ENCODE measurements at regions not wholly inside any gene's neighbourhood (a gene's known extent, or its start where the extent isn't known, plus 50 kb on each side); places are given as distances from the start of the nearest gene placed in this dataset.

DNA sequence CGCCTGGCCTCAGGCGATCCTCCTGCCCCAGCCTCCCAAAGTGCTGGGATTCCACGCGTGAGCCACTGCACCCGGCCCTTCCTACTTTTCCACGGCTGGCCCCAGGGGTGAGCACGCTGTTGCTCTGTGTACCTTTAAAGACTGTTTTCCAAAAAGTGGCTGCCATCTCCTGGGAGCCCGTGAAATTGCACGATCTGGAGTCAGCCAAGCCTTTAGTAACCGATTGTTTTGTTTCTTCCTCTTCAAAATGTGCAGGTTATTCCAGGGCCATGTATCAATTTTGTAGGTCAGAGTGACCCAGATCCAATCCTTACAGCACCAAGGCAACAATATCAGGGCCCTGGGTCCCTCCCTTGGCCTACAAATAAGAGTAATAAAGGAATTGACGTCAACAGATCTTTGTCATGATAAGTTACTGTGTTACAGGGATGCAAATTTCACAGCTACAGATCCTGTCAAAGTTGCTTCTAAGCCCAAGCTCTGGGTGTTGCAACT is 135.6 kb upstream of the ZNF236 start:
- no peak for DNase-seq (ENCODE audit: low read depth in 1 of 2, low spot score in 1 of 2)

DNA sequence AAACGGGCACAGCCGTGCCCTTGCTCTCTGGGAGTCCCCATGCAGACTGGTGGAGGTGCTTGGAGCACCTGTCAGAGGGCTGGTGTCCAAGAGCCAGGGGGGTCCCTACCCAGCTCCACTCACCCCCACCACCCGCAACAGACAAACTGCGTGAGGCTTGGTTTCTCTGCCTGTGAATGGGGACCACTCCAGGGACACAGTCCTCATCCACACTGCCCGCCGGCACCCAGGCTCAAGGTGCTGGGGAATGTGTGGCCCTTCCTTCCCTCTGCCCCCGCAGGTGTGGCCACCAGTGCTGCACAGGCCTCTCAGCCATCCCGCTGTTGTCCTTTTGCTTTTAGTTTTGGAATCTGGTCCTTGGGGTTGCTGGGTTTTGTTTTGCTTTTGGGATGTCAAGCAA is 136.5 kb upstream of the ZNF236 start:
- no peak for DNase-seq (ENCODE audit: low read depth in 1 of 2, low spot score in 1 of 2)

DNA sequence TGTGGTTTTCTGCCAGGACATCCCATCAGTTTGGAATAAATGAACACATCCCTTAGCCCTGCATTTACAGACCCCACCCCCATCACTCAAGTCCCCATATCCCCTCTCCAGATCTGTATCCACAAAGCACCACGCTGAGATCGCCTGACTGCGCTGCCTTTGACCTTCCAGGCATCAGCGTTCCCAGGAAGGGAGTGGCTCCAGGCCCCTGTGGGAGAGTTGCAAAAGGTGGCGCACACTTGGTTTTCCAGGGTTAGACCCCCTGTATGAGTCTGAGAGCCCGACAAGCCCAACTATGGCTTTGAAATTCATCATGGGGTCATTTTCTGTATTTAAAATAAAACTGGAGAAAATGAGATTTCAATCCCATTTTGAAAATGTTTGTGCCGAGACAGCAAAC is 137.0 kb upstream of the ZNF236 start:
- no peak for DNase-seq (ENCODE audit: low read depth in 1 of 2, low spot score in 1 of 2)

DNA sequence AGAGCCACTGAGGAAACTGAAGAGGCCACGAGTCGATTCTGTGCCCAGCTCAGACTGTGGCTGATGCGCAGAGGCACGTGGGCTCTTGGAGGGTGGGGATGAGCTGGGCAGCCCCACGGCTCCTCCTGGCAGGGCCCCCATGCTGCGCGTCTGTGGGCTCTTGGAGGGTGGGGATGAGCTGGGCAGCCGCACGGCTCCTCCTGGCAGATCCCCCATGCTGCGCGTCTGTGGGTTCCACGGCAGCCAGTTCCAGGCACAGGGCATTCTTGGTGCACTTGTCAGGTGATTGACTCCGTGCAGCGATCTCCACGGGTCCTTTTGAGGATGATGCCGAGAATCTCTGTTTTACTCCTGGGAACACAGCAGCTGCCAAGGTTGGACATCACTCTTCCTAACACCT is 138.1 kb upstream of the ZNF236 start:
- no peak for DNase-seq (ENCODE audit: low read depth in 1 of 2, low spot score in 1 of 2)

DNA sequence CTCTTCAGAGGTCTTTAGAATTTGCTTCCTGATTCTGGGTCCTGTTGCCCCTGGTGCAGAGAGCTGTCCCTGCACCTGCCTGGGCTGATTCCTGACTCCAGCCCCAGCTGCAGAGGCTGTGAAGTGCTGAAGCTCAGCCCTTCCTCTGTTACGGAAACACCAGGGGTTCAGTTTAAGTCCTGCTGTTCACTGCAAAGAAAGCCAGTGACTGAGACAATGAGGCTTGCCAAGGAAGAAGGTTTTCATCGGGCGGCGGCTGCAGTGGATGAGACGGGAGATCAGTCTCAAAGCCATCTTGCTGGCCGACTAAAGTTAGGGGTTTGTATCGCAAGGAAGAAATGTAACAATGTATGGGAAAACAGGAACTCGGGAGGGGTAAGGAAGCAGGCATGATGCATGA is 142.4 kb upstream of the ZNF236 start:
- DNase-seq (ENCODE audit: low read depth in 1 of 2, low spot score in 1 of 2), result no peak

DNA sequence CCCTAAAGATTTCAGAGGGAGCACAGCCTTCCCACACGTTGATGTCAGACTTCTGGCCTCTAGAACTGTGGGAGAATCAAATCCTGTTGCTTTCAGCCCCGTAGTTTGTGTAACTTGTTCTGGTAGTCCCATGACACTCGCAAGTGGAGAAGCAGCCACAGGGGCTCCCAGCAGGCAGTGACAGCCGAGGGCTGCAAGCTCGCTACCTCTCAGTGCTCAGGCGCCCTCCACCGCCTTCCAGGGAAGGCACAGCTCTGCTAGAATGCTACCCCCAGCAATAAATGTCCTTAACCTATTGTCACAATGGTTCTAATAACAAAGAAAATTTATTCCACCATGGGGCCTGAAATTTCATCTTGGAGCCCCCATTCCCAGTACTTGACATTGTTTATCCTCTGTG is 143.1 kb upstream of the ZNF236 start:
- DNase-seq (ENCODE audit: low read depth in 1 of 2, low spot score in 1 of 2), result no peak

DNA sequence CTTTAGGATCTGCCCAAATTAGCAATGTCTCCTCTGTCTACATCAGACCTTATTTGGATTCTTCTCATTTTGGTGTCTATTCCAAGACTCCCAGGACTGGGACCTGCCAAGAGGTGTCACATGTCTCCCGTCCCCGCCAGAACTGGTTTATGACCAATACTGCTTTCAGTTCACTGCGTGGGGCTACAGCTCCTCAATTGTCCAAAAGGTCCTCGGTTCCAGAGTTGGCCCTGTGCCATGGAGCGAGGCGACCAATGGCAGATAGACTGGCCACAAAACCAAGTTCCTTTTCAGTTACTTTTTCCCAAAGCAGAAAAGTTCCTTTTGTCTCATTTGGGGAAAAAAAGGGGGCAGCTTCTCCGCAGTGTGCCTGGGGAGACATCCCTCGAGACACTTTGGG is 144.1 kb upstream of the ZNF236 start:
- DNase-seq (ENCODE audit: low read depth in 1 of 2, low spot score in 1 of 2), result no peak

DNA sequence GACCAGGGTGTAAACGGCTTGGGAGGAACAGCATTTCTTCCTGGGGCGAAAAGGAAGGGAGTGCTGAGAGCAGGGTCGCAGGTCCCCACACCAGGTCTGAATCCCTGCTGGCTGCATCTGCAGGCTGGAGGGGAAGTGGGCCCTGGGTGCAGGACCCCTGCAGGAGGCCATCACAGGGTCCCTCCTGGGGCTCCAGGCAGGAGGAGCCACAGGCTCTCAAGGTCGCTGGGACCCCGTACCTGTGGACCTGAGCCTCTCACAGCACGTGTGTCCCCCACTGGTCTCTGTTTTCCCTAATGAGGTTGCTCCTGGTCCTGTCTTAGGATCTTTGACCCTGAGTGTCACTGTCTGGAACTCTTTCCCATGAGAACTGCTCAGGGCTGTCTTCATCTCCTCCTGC is 147.8 kb upstream of the ZNF236 start:
- DNase-seq (ENCODE audit: low read depth in 1 of 2, low spot score in 1 of 2), result no peak

DNA sequence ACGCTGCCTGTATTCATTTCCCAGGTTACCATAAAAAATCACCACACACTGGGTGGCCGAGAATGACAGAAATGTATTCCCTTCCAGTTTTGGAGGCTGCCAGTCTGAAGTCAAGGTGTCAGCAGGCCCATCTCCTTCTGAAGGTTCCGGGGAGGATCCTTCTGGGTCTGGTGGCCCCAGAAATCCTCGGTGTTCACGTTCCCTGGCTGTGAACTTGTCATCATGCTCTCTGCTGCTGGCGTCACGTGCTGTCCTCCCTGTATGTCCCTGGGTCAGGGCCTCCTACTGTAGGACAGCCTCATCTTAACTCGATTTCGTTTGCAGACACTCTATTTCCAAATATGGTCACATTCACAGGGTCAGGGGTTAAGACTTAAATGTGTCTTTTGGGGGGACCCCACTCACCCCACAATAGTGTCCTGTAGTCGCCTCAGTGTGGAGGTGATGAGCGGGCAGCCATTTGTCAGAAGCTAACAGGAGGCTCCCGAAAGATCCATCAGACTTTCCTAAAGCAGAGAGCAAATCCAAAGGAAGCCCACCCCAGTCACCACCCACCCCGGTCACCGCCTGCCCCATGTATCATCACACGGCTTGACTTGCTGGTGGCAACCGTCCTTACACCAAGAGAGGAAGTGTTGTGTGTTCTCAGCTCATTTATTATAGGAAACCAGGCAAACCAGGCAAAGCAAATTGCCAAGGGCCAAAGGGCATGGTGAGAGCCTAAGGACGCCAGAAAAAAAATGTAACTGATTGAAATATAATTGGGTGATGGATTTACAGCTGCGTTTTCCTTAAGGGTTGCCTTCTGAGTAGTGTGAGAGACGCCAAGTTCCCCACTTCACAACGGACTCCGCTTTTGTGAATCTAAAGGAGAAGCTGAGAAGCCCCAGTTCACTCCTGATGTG is 148.8 kb upstream of the ZNF236 start:
- no peak for DNase-seq (ENCODE audit: low read depth in 1 of 2, low spot score in 1 of 2)

DNA sequence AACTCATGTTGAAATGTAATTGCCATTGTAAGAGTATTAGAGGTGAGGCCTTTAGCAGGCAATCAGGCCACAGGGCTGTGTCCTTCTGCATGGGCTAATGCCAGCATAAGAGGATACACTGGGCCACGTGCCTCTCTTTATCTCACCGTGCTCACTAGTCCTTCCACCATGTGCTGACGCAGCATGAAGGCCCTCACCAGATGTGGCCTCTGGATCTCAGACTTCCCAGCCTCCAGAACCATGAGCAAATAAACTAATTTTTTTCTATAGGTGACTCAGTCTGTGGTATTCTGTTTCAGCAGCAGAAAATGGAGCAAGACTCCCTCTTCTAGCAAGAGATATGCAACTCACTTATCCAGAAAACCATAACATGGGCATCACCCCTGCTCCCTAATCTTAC is 149.7 kb upstream of the ZNF236 start:
- DNase-seq (ENCODE audit: low read depth in 1 of 2, low spot score in 1 of 2), result no peak

DNA sequence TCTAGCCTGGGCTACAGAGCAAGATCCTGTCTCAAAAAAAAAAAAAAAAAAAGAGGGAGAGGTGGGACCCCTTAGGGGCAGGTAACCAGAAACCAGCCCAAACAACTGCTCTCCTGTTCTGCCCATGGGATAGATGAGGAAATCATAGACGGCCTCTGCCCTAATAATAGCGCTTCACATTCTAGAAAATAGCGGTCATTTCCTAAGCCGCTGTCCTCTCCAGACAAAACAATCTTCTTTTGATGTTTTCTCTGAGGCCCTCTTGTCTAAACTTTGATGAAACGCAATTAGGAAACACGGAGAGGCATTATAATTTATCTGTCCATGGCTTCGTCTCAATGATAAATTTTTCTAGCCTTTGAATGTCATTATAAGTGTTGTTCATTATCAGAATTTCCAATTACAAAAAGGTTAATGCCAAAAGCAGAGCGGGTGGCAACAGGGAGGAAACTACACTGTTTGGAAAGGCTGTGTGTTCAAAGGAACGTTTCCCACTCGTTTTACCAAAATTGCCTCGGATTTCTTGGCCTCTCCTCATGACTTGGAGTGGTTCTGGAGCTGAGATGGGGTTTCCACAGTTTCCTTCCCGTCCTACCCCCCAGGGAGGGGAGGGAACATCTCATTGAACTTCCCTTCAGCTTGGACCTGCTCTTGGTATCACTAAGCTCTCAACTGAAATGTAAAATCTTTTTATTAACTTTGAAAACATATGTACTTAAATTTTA is 151.6 kb upstream of the ZNF236 start:
- no peak for DNase-seq (ENCODE audit: low read depth in 1 of 2, low spot score in 1 of 2)

DNA sequence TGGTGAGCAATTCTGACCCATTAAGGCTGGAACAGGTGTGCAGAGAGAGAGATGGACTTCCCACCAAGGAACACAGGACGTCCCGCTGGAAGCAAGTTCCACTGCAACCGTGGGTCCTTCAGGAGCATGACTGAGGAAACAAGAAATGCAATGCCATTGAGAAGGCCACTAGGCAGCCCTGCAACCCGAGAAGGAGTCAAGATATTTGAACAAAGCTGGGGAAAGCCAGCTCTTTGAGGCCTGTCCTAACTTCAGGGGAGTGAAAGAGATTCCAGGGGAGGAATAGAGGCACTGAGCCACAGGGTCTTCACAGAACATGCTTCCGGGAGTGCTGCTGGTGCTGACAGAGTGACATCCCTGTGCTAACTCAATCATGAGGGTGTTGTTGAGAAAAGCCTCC is 153.8 kb upstream of the ZNF236 start:
- DNase-seq (ENCODE audit: low read depth in 1 of 2, low spot score in 1 of 2), result no peak

DNA sequence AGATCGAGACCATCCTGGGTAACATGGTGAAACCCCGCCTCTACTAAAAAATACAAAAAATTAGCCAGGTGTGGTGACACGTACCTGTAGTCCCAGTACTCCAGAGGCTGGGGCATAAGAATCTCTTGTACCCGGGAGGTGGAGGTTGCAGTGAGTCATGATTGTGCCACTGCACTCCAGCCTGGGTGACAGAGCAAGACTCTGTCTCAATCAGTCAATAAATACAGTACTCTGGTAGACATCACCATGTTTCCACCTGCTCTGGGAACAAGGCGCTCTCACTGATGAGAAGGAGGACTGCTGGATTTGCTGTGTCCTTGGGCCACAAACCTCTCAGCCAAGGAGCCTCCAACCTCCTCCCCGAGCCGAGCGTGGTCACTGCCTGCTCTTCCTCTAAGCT is 154.2 kb upstream of the ZNF236 start:
- no peak for DNase-seq (ENCODE audit: low read depth in 1 of 2, low spot score in 1 of 2)

DNA sequence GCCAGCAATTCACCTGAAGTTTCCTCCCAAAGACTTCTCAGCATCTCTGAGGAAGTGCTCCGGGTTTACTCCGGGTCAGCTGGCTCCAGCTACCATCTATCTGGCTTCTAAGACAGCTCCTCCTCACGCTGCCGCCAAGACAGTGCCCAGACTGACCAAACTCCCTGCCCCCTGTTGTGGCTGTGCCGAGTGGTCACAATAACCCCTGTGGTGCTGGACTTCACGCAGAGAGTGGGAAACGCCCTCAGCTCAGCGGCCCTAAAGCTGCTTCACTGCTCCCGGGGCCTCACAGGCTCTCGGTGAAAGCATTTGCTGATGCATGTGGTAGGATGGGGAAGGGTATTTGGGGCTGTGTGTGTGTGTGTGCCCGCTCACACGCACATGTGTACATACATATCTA is 154.8 kb upstream of the ZNF236 start:
- no peak for DNase-seq (ENCODE audit: low read depth in 1 of 2, low spot score in 1 of 2)

DNA sequence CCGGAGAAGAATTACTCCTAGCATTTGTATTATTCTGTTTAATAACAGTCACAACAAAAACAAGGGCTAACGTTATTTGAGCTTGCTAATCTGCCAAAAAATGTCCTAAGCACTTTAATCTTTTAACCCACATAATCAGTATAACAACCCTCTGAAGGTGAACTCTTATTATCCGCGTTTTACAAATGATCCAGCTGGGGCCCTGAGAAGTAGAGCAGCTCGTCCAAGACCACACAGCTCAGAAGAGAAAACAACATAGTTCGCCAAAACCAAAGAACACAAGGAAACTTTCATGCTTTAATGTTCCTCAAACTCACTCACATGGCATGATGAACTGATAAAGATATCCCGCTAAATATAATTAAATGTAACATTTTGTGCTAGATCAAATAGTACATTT is 159.7 kb upstream of the ZNF236 start:
- no peak for DNase-seq (ENCODE audit: low read depth in 1 of 2, low spot score in 1 of 2)

DNA sequence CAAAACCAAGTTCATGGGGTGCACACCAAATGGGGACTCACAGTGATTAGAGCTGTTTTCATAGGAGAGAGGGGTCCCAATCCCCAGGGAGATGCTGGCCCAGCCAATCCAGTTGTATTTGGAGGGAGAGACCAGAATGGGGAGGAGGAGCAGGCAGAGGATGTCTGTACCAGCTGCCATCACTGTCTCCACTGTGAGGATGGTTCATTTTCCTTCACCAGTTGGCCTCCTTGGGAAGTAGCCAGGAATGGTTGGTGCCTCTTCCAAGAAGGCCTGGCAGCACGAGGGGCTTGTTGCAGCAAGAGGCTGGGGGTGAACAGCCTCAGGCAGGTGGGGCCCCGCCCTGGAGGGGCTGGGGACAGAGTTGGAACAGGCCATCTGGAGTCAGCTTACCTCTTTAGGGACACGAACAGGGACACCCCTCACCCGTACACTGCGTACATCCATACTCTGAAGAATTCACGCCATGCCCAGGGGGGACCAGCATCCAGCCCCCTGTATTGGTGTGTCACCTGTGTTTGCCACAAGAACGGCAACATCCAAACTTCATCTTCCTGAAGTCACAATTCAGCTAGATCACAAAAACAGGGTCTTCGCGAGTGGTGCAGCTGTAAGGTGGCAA is 161.7 kb upstream of the ZNF236 start:
- DNase-seq (ENCODE audit: low read depth in 1 of 2, low spot score in 1 of 2), result no peak

DNA sequence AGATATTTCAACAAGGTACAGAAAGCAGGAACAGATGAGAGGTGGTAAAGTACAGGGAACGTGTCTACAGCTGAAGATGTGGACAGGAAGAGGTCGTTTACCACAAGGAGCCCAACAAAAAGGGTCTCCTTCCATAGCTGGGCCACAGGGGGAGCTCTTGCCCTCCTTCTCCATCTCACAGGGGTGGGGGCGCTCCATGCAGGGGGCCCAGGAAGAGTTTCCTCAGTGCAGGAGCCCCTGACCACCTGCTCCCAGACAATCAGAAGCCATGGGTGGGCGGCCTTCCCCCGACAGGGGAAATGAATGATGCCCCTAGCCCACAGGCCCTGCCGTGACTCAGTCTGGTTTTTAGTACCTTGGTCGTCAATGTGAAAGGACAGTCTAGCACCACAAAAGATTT is 163.6 kb upstream of the ZNF516 start:
- DNase-seq (ENCODE audit: low read depth in 1 of 2, low spot score in 1 of 2), result no peak

DNA sequence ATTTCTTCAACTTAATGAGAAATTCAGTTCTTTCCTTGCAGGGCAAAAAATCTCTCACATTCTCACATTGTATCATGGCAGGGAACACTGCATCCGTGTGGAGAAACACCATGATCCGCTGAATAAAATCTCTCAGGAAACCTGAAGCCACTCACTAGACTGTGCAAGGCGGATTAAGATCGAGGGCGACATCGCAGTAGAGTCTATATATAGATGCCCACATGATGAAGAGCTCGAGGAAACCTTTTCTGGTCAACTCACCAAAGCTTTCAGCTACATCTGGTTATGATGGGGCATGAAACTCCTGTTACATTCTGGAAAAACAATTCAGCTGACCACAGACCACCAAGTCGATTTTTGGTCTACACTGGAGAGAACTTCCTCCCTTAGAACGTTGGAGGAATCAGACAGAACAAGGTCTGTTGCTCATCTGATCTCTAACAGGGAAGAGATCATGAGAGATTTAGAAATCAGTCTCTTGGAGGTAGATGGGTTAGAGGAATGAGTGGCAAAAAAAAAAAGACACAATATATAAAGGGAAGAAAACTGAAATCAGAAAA is 162.9 kb upstream of the ZNF516 start:
- no peak for DNase-seq (ENCODE audit: low read depth in 1 of 2, low spot score in 1 of 2)

DNA sequence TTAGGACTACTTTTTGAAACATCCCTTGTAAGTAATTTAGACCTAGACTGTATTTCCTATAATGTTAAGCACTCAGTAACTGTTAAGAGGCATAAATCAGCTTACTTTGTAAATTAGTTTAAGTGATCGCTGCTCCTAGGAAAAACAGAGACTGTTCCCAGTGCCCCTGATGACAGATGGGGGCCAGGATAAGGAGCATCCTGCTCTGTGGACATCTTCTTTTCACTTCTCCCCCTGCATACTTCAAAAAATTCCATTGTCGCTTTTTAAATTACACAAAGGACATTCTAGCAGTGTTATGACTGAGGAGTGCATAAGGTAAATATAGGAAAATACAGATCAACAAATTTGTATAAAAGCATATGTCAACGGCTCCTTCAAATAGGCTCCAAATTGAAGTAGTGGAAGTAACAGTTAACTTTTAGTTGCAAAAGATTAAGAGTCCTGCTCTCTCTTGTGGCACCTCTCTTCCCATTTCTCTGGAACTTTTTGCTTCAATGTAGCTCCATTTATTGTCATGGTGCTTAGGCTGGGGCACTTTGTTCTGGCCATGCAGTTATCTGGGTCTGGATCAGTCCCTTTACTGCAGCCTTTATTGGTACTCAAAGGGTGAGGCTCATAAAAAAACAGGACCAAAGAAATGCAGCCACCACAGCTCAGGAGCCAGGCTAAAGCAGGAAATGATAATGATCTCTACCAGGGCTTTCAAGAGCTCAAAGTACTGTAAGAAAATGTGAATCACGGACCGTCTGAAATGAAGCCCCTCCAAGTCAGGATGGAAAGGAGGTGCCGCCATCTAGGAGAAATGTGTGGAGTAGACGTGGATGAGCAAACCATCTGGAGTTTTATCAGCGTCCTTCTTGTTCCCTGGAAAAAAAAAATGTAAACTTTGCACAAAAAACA is 162.1 kb upstream of the ZNF516 start:
- no peak for DNase-seq (ENCODE audit: low read depth in 1 of 2, low spot score in 1 of 2)

DNA sequence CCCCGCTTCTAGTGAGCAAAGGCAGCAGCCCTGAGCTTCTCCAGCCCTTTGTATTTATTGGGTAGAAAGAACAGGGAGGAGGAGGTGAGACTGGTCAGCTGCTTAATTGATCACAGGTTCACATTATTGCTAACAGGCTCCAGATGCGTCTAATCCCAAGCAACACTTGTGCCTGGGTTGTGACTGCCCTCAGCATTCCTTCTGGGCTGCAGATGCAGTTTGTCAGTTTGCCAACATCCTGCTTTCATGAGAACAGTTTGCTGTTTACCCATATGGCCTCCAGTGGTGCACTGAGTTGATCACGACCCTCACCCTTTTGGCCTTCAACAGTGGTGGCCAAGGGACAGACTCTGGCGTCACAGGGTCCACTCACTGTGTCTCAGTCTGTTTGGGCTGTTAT is 159.5 kb upstream of the ZNF516 start:
- DNase-seq (ENCODE audit: low read depth in 1 of 2, low spot score in 1 of 2), result no peak

DNA sequence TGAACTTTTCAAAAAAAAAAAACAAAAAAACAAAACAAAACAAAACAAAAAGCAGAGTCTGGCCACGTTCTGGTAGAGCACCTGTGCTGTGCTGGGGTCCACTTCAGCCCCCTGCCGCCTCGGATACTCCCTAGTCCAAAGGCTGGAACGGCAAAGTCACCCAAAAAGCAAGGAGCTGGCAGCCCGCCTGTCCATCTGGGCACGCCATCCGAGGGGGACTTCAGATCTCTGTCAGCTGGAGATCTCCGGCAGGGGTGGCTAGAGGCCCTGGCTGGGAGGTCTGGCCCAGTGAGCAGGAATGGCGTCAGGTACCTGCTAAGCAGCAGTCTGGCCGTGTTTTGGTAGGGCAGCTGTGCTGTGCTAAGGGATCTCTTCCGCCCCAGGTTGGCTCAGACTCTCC is 152.3 kb upstream of the ZNF516 start:
- no peak for DNase-seq (ENCODE audit: low read depth in 1 of 2, low spot score in 1 of 2)

All from activated CD4-positive, alpha-beta T cell treated with anti-CD3 and anti-CD28 coated beads, Interleukin-2, amount 50 U/mL, for 24 hours (primary cell).